NT2/D1 (cell line): ENCODE measurements at regions not wholly inside any gene's neighbourhood (a gene's known extent, or its start where the extent isn't known, plus 50 kb on each side); places are given as distances from the start of the nearest gene placed in this dataset.

ENCODE experiments used
- SUZ12 ChIP-seq: IDR thresholded peaks from 2 replicates; pipeline ENCODE4 v1.6.1; 2011; ENCODE audit not compliant: insufficient read length, insufficient read depth; ENCODE audit errors: extremely low read depth
- YY1 ChIP-seq: IDR thresholded peaks from 2 replicates; pipeline ENCODE4 v1.6.1; 2011; ENCODE audit not compliant: insufficient read length, insufficient read depth
- ZNF274 ChIP-seq: IDR thresholded peaks from 2 replicates; pipeline ENCODE4 v1.6.1; 2011; ENCODE audit warnings: mild to moderate bottlenecking, low read depth, low read length

DNA sequence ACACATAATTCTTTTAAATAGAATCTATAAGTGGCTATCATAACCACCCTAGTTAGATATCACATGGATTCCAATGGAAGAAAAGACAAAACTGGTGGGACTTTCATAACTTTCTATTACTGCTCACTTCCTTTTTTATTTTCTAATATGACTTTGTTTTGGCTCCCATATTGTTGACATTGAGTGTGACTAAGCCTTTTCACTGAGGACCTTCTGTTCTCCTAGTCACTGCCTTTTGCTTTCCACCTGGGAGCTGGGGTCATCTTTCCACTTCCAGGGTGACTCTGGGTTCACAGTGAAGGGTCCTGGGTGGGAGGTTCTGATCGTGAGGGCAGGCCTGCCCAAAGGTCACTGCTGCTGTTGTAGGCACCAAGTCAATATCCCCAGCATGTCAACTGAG, 275.8 kb downstream of the TGFB2 start:
- no peak for TF ChIP-seq YY1
- TF ChIP-seq ZNF274, result no peak
- TF ChIP-seq SUZ12, result no peak
